ENCODE measurements at regions not wholly inside any gene's neighbourhood (a gene's known extent, or its start where the extent isn't known, plus 50 kb on each side); places are given as distances from the start of the nearest gene placed in this dataset.

DNA sequence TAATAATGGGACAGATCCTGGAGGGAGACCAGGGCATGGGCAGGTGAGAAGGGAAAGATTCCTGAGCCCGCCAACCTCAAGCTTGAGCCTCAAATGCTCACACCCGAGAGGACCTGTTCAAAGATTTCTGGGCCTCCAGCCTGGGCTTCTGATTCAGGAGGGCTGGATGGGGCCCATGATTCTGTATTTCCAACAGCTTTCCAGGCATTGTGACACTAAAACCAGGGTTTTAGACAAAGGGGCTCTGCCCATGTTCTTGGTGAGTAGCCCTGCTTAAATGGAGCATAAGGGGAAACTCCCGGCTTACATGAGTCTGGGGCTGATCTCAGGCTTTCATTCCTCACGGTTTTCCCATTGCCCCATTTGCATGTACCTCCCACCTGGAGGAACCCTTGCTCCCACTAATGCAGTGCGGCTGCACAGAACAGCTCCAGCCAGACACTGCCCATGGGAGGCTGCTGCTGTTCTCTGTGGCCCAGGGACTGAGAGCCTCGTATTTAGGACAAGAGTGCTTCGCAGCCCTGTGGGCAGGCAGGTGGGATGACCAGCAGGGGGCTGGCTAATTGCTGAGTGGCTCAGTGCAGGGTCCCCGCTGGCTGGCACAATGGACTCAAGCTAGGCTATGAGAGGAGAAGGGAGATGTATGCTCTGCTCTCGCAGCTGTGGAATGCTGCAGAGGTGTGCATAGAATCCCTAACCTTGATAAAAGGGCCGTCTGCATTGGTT lies 135.3 kb upstream of the COBL start:
- no peak for TF ChIP-seq CTCF (IDR thresholded peaks at IDR 0.05)
- no peak for DNase-seq
- intact Hi-C loops (cut with DNase I), result no loop called here
- Histone ChIP-seq H3K27ac (no peak overlapping the region), H3K4me3 (no peak overlapping the region), H3K36me3 (no peaks in the 10 kb centered on the region), H3K4me1 (no peaks in the 10 kb centered on the region), H3K9me3 (no peaks in the 10 kb centered on the region), H3K27me3 (ENCODE audit: low read depth) (no peaks in the 10 kb centered on the region)
- no peak for ATAC-seq

GRCh38 chr7:51450541-51450940 lies 133.9 kb upstream of the COBL start:
- ATAC-seq (no peak), DNase-seq (no peak)
- H3K27me3 ChIP-seq (ENCODE audit: low read depth), result no peaks in the 10 kb centered on the region
- no peaks in the 10 kb centered on the region for H3K4me1 ChIP-seq
- no peak overlapping the region for H3K4me3 ChIP-seq
- intact Hi-C loops (cut with DNase I), result no loop called here
- H3K9me3 ChIP-seq, result no peaks in the 10 kb centered on the region
- H3K36me3 ChIP-seq, result no peaks in the 10 kb centered on the region
- TF ChIP-seq CTCF (IDR thresholded peaks at IDR 0.05), result no peak
- H3K27ac ChIP-seq, result no peak overlapping the region

- intact Hi-C loops (cut with DNase I), result no loop called here
- H3K4me1 ChIP-seq, result no peaks in the 10 kb centered on the region
- H3K4me3 ChIP-seq, result no peak overlapping the region
- no peak for ATAC-seq
- H3K36me3 ChIP-seq, result no peaks in the 10 kb centered on the region
- no peak for TF ChIP-seq CTCF (IDR thresholded peaks at IDR 0.05)
- H3K27ac ChIP-seq, result no peak overlapping the region
- DNase-seq, result no peak
- H3K9me3 ChIP-seq, result peaks cover 3% of the 10 kb centered on the region
- no peaks in the 10 kb centered on the region for H3K27me3 ChIP-seq (ENCODE audit: low read depth)
Observed at GRCh38 chr7:51446785-51447184, 130.2 kb upstream of the COBL start.

- ATAC-seq (no peak), DNase-seq (no peak)
- Histone ChIP-seq H3K36me3 (no peaks in the 10 kb centered on the region), H3K9me3 (peaks cover 3% of the 10 kb centered on the region), H3K4me3 (no peak overlapping the region), H3K27ac (no peak overlapping the region), H3K4me1 (no peaks in the 10 kb centered on the region), H3K27me3 (ENCODE audit: low read depth) (no peaks in the 10 kb centered on the region)
- intact Hi-C loops (cut with DNase I), result no loop called here
- no peak for TF ChIP-seq CTCF (IDR thresholded peaks at IDR 0.05)
Observed at GRCh38 chr7:51446356-51446755, 129.7 kb upstream of the COBL start.

- intact Hi-C loops (cut with DNase I), result no loop called here
- no peaks in the 10 kb centered on the region for H3K4me1 ChIP-seq
- H3K36me3 ChIP-seq, result no peaks in the 10 kb centered on the region
- ATAC-seq (no peak), DNase-seq (no peak)
- H3K27me3 ChIP-seq (ENCODE audit: low read depth), result no peaks in the 10 kb centered on the region
- no peak for TF ChIP-seq CTCF (IDR thresholded peaks at IDR 0.05)
- H3K27ac ChIP-seq, result no peak overlapping the region
- H3K4me3 ChIP-seq, result no peak overlapping the region
- peaks cover 3% of the 10 kb centered on the region for H3K9me3 ChIP-seq
Observed at GRCh38 chr7:51444936-51445335, 128.3 kb upstream of the COBL start.
